Breast epithelium (tissue), 3 donors: ENCODE measurements at regions not wholly inside any gene's neighbourhood (a gene's known extent, or its start where the extent isn't known, plus 50 kb on each side); places are given as distances from the start of the nearest gene placed in this dataset.

Source experiments
- CTCF ChIP-seq, 3 donors: fragments of 450-650 bp; IDR thresholded peaks; one replicate each; pipeline ENCODE4 v1.5.1; 2016 to 2017; ENCODE audit warnings: antibody characterized with exemption in 3 of 3, mild to moderate bottlenecking in 3 of 3, moderate library complexity in 3 of 3
- POLR2A ChIP-seq: fragments of 450-650 bp; IDR thresholded peaks from one replicate; pipeline ENCODE4 v1.6.1; 2016; ENCODE audit warnings: antibody characterized with exemption, mild to moderate bottlenecking, moderate library complexity
- POLR2AphosphoS5 ChIP-seq, 3 donors: sonication (generic); formaldehyde crosslinking; IDR thresholded peaks; one replicate each; pipeline ENCODE4 v1.6.1; 2017; ENCODE audit warnings: antibody characterized with exemption in 3 of 3

GRCh38 chr5:102040326-102040725 lies 255.8 kb downstream of the SLCO4C1 start:
- TF ChIP-seq CTCF (IDR thresholded peaks at IDR 0.05) (no peak), POLR2AphosphoS5 (IDR thresholded peaks at IDR 0.05) (no peak), POLR2A (no peak)
